MM.1S (cell line): ENCODE measurements at regions not wholly inside any gene's neighbourhood (a gene's known extent, or its start where the extent isn't known, plus 50 kb on each side); places are given as distances from the start of the nearest gene placed in this dataset.
"Not testable (repeated sequence)": the region's sequence is repeated elsewhere in the genome, so short reads cannot be mapped to it uniquely, and the experiment has no call there.

ENCODE experiments used
- DNase-seq: peaks from one replicate; pipeline ENCODE4 v3.0.0-alpha.2; 2015
- H2AFZ ChIP-seq: fragments of 300-600 bp; sonication (generic); 2 replicates; pipeline ENCODE4 v1.6.0; 2016; ENCODE audit warnings: antibody characterized with exemption, low read length
- H3F3A ChIP-seq: fragments of 300-600 bp; sonication (generic); 2 replicates; pipeline ENCODE4 v1.6.1; 2016; ENCODE audit warnings: mild to moderate bottlenecking, antibody characterized with exemption, low read length, moderate library complexity, mixed read lengths; ENCODE audit not compliant: insufficient read depth
- H3K27ac ChIP-seq: fragments of 300-600 bp; sonication (generic); 2 replicates; pipeline ENCODE4 v1.5.1; 2016; ENCODE audit warnings: mild to moderate bottlenecking, low read length
- H3K27me3 ChIP-seq: fragments of 300-600 bp; sonication (generic); replicated peaks from 2 replicates; pipeline ENCODE4 v1.6.0; 2016; ENCODE audit warnings: low read length; ENCODE audit not compliant: insufficient read depth
- H3K36me3 ChIP-seq: fragments of 300-600 bp; sonication (generic); replicated peaks from 2 replicates; pipeline ENCODE4 v1.6.1; 2016; ENCODE audit warnings: mild to moderate bottlenecking, low read length, mixed read lengths; ENCODE audit not compliant: insufficient read depth
- H3K4me1 ChIP-seq: fragments of 300-600 bp; sonication (generic); 2 replicates; pipeline ENCODE4 v1.6.1; 2016; ENCODE audit warnings: low read length, mixed read lengths
- H3K4me2 ChIP-seq: fragments of 300-600 bp; sonication (generic); 2 replicates; pipeline ENCODE4 v1.6.0; 2016; ENCODE audit warnings: low read depth, low read length
- H3K4me3 ChIP-seq: fragments of 300-600 bp; sonication (generic); 2 replicates; pipeline ENCODE4 v1.5.1; 2016; ENCODE audit warnings: low read length, mixed read lengths
- H3K79me2 ChIP-seq: fragments of 300-600 bp; sonication (generic); 2 replicates; pipeline ENCODE4 v1.6.1; 2016; ENCODE audit warnings: mixed run types, low read length, mixed read lengths
- H3K9ac ChIP-seq: fragments of 300-600 bp; sonication (generic); 2 replicates; pipeline ENCODE4 v1.6.1; 2016; ENCODE audit warnings: low read length, mixed read lengths
- H3K9me2 ChIP-seq: fragments of 300-600 bp; sonication (generic); replicated peaks from 2 replicates; pipeline ENCODE4 v1.6.1; 2016; ENCODE audit warnings: mild to moderate bottlenecking, low read length, mixed read lengths; ENCODE audit not compliant: insufficient read depth
- H3K9me3 ChIP-seq: fragments of 300-600 bp; sonication (generic); replicated peaks from 2 replicates; pipeline ENCODE4 v1.6.1; 2016; ENCODE audit warnings: mild to moderate bottlenecking, low read length, mixed read lengths; ENCODE audit not compliant: insufficient read depth
- H4K20me1 ChIP-seq: fragments of 300-600 bp; sonication (generic); 2 replicates; pipeline ENCODE4 v1.6.1; 2016; ENCODE audit warnings: mild to moderate bottlenecking, low read length, moderate library complexity, mixed read lengths; ENCODE audit not compliant: insufficient read depth
- CTCF ChIP-seq: fragments of 300-600 bp; sonication (generic); IDR thresholded peaks from 2 replicates; pipeline ENCODE4 v1.5.1; 2016; ENCODE audit warnings: antibody characterized with exemption, low read length, mixed read lengths
- EZH2 ChIP-seq: fragments of 300-600 bp; sonication (generic); optimal IDR thresholded peaks from 2 replicates; pipeline ENCODE3; 2017; ENCODE audit warnings: low read depth, mild to moderate bottlenecking, antibody characterized with exemption, low read length, mixed read lengths
- EZH2phosphoT487 ChIP-seq: fragments of 300-600 bp; sonication (generic); IDR thresholded peaks from 2 replicates; pipeline ENCODE4 v1.6.1; 2018; ENCODE audit warnings: antibody characterized with exemption, low read length

- H4K20me1 ChIP-seq: no peaks in the 10 kb centered on the region
- H3K9me2 ChIP-seq: no peaks in the 10 kb centered on the region
- H3K9me3 ChIP-seq: no peaks in the 10 kb centered on the region
- no peaks in the 10 kb centered on the region for H3K27me3 ChIP-seq
- H3K9ac ChIP-seq: no peak overlapping the region
- H3K27ac ChIP-seq: no peak overlapping the region
- TF ChIP-seq EZH2phosphoT487 (no peak), EZH2 (no peak), CTCF (no peak)
- no peaks in the 10 kb centered on the region for H3K36me3 ChIP-seq
- no peak overlapping the region for H2AFZ ChIP-seq
- no peaks in the 10 kb centered on the region for H3F3A ChIP-seq
- H3K4me2 ChIP-seq: no peak overlapping the region
- H3K4me1 ChIP-seq: no peaks in the 10 kb centered on the region
- H3K79me2 ChIP-seq: no peaks in the 10 kb centered on the region
- DNase-seq: no peak
- no peak overlapping the region for H3K4me3 ChIP-seq
These were observed 110.9 kb downstream of the FSCB start for GRCh38 chr14:44396226-44396625.

GRCh38 chr14:44392984-44393383 is 114.1 kb downstream of the FSCB start:
- DNase-seq: no peak
- H3K9me2 ChIP-seq: no peaks in the 10 kb centered on the region
- H2AFZ ChIP-seq: no peak overlapping the region
- H3K9me3 ChIP-seq: no peaks in the 10 kb centered on the region
- no peak overlapping the region for H3K4me2 ChIP-seq
- no peaks in the 10 kb centered on the region for H3K79me2 ChIP-seq
- no peaks in the 10 kb centered on the region for H3K27me3 ChIP-seq
- H3K4me1 ChIP-seq: no peaks in the 10 kb centered on the region
- TF ChIP-seq EZH2: no peak
- H4K20me1 ChIP-seq: no peaks in the 10 kb centered on the region
- no peaks in the 10 kb centered on the region for H3F3A ChIP-seq
- no peak overlapping the region for H3K27ac ChIP-seq
- no peak overlapping the region for H3K4me3 ChIP-seq
- no peaks in the 10 kb centered on the region for H3K36me3 ChIP-seq
- no peak overlapping the region for H3K9ac ChIP-seq

DNA sequence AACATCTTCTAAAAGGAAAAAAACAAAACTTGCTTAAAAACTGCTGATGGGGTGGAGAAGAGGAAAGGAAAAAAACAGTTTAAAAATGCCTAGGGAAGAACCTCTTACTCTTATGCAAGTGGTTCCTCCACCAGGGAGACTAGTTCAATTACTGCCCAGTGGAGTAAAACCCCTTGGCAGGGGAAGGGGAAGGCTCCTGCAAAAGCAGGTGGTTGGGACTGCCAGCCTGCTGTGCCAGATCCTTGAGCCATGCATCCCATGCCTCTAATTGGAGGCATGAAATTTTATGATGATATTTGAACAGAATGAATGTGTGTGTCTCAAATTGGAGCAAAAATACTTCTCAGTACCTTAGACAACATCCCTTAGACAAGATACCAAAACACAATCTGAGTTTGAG is 118.8 kb downstream of the FSCB start:
- Histone ChIP-seq H3K9me2 (no peaks in the 10 kb centered on the region), H3K4me2 (no peak overlapping the region), H3K4me3 (no peak overlapping the region), H3K27ac (no peak overlapping the region), H3K9ac (no peak overlapping the region), H3F3A (no peaks in the 10 kb centered on the region), H3K79me2 (no peaks in the 10 kb centered on the region), H2AFZ (no peak overlapping the region), H3K27me3 (no peaks in the 10 kb centered on the region), H3K36me3 (no peaks in the 10 kb centered on the region), H4K20me1 (no peaks in the 10 kb centered on the region), H3K4me1 (no peaks in the 10 kb centered on the region), H3K9me3 (no peaks in the 10 kb centered on the region)
- TF ChIP-seq EZH2: no peak
- TF ChIP-seq EZH2phosphoT487: no peak
- TF ChIP-seq CTCF: no peak
- DNase-seq: no peak

DNA sequence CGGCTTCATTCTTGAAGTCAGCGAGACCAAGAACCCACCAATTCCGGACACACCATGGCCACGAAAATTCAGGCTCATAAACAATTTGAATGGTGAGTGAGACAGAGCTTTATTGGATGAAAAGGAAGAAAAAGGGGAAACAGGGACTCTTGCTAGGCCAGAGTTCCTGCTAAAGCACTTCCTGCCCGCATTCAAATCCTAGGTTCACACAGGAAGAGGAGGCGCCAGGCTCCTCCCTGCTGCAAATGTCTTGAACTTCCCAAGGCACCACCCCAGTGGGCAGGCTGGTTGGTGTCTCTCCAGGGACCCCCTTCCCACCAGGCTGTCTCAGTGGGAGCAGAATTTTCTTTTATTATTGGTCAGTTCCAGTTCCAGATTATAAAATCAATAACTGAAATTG is 121.2 kb downstream of the FSCB start:
- no peak for DNase-seq
- Histone ChIP-seq H3K4me2 (no peak overlapping the region), H2AFZ (no peak overlapping the region), H3K4me3 (no peak overlapping the region), H3K27me3 (no peaks in the 10 kb centered on the region), H3K4me1 (no peaks in the 10 kb centered on the region), H4K20me1 (no peaks in the 10 kb centered on the region), H3F3A (no peaks in the 10 kb centered on the region), H3K9ac (no peak overlapping the region), H3K9me2 (no peaks in the 10 kb centered on the region), H3K27ac (no peak overlapping the region), H3K36me3 (no peaks in the 10 kb centered on the region), H3K9me3 (no peaks in the 10 kb centered on the region), H3K79me2 (no peaks in the 10 kb centered on the region)
- TF ChIP-seq CTCF: no peak
- no peak for TF ChIP-seq EZH2
- TF ChIP-seq EZH2phosphoT487: no peak

DNA sequence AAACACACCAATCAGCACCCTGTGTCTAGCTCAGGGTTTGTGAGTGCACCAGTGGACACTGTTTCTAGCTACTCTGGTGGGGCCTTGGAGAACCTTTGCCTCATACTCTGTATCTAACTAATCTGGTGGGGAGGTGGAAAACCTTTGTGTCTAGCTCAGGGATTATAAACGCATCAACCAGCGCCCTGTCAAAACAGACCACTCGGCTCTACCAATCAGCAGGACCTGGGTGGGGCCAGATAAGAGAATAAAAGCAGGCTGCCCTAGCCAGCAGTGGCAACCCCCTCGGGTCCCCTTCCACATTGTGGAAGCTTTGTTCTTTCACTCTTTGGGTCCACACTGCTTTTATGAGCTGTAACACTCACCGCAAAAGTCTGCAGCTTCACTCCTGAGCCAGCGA is 121.8 kb downstream of the FSCB start:
- H3K79me2 ChIP-seq, H3K36me3 ChIP-seq, H3F3A ChIP-seq, DNase-seq, H3K9ac ChIP-seq, H3K4me3 ChIP-seq, H3K27me3 ChIP-seq, H3K9me2 ChIP-seq, H3K4me2 ChIP-seq, H3K9me3 ChIP-seq, H2AFZ ChIP-seq, H3K27ac ChIP-seq, H3K4me1 ChIP-seq, H4K20me1 ChIP-seq: not testable (repeated sequence)
